Keratinocyte (primary cell): ENCODE measurements at regions not wholly inside any gene's neighbourhood (a gene's known extent, or its start where the extent isn't known, plus 50 kb on each side); places are given as distances from the start of the nearest gene placed in this dataset.

Experiments
- DNase-seq: peaks from one replicate; pipeline ENCODE4 v3.0.0-alpha.2; 2011; ENCODE audit warnings: low read depth, missing footprints, low spot score
- FAIRE-seq: peaks from 2 replicates; lab custom pipeline; 2011; peaks lifted over from hg19 to GRCh38; lab: Jason Lieb, UNC
- H2AFZ ChIP-seq: 2 replicates; pipeline ENCODE4 v1.6.0; 2012; ENCODE audit warnings: low read length, control low read depth, inconsistent platforms; ENCODE audit not compliant: control insufficient read depth
- H3K27ac ChIP-seq: 2 replicates; pipeline ENCODE4 v1.5.1; 2011; ENCODE audit warnings: low read length; ENCODE audit not compliant: control insufficient read depth, insufficient read depth
- H3K27me3 ChIP-seq: 3 replicates; pipeline ENCODE4 v1.6.0; 2011; ENCODE audit warnings: low read length; ENCODE audit not compliant: control insufficient read depth, insufficient read depth; ENCODE audit errors: extremely low read depth
- H3K36me3 ChIP-seq, 2 experiments: 2 replicates in 1 of 2; 3 replicates in 1 of 2; pipeline ENCODE4 v1.5.1; 2011; ENCODE audit warnings: low read length in 2 of 2, mild to moderate bottlenecking in 1 of 2; ENCODE audit not compliant: control insufficient read depth in 2 of 2, insufficient read depth in 2 of 2; ENCODE audit errors: extremely low read depth in 1 of 2
- H3K4me1 ChIP-seq: 3 replicates; pipeline ENCODE4 v1.5.1; 2011; ENCODE audit warnings: low read length; ENCODE audit not compliant: control insufficient read depth, insufficient read depth; ENCODE audit errors: extremely low read depth
- H3K4me2 ChIP-seq: 3 replicates; pipeline ENCODE4 v1.6.0; 2011; ENCODE audit warnings: low read depth, low read length; ENCODE audit not compliant: control insufficient read depth, insufficient read depth; ENCODE audit errors: extremely low read depth
- H3K4me3 ChIP-seq, 3 experiments: fragments of 200-600 bp in 1 of 3; sonication (generic) in 1 of 3; 2 replicates in 2 of 3; 3 replicates in 1 of 3; pipeline ENCODE4 v1.5.1; 2011 to 2016; ENCODE audit warnings: low read length in 3 of 3, mild to moderate bottlenecking in 3 of 3, control low read depth in 2 of 3, inconsistent platforms in 1 of 3, low read depth in 1 of 3, mixed read lengths in 1 of 3, mixed run types in 1 of 3, moderate library complexity in 1 of 3; ENCODE audit not compliant: control insufficient read depth in 2 of 3, insufficient read depth in 2 of 3; ENCODE audit errors: extremely low read depth in 1 of 3
- H3K79me2 ChIP-seq: 2 replicates; pipeline ENCODE4 v1.6.0; 2012; ENCODE audit warnings: low read length; ENCODE audit not compliant: control insufficient read depth, insufficient read depth
- H3K9ac ChIP-seq: 3 replicates; pipeline ENCODE4 v1.6.0; 2011; ENCODE audit warnings: low read length; ENCODE audit not compliant: control insufficient read depth, insufficient read depth; ENCODE audit errors: extremely low read depth
- H3K9me1 ChIP-seq: 3 replicates; pipeline ENCODE4 v1.6.0; 2011; ENCODE audit warnings: low read length; ENCODE audit not compliant: control insufficient read depth, insufficient read depth; ENCODE audit errors: extremely low read depth
- H3K9me3 ChIP-seq: 2 replicates; pipeline ENCODE4 v1.5.1; 2012; ENCODE audit warnings: low read depth, low read length; ENCODE audit not compliant: control insufficient read depth
- H4K20me1 ChIP-seq: 3 replicates; pipeline ENCODE4 v1.6.0; 2011; ENCODE audit warnings: low read length; ENCODE audit not compliant: control insufficient read depth, insufficient read depth; ENCODE audit errors: extremely low read depth
- EZH2 ChIP-seq: IDR thresholded peaks from one replicate; pipeline ENCODE4 v1.6.1; 2012; ENCODE audit warnings: inconsistent platforms, mild to moderate bottlenecking, low read length, moderate library complexity
- dilution Hi-C: fragments of 300-500 bp; cut with MboI; formaldehyde crosslinking; loops from one replicate; pipeline ENCODE4 v1.7.0; 2020; ENCODE audit warnings: low sequenced_read_pairs; ENCODE audit not compliant: extremely low pct_ligation_motif_present
- TF ChIP-seq, protein P1 (sequence below), 3 experiments: IDR thresholded peaks in 1 of 3; conservative IDR thresholded peaks in 1 of 3; optimal IDR thresholded peaks in 1 of 3; 2 replicates in 2 of 3; 3 replicates in 1 of 3; pipeline versions ENCODE3 to v1.5.1; 2011; ENCODE audit warnings: low read length in 3 of 3, mild to moderate bottlenecking in 3 of 3, moderate library complexity in 2 of 3, control low read depth in 1 of 3, inconsistent platforms in 1 of 3; ENCODE audit not compliant: insufficient read depth in 2 of 3; ENCODE audit errors: extremely low read depth in 1 of 3

GRCh38 chr2:186405842-186406241 is 80.2 kb upstream of the ZC3H15 start:
- H3K4me1 ChIP-seq: no peaks in the 10 kb centered on the region
- H3K4me3 ChIP-seq: no peak overlapping the region
- H4K20me1 ChIP-seq: no peaks in the 10 kb centered on the region
- H3K27ac ChIP-seq: no peak overlapping the region
- no peaks in the 10 kb centered on the region for H3K79me2 ChIP-seq
- dilution Hi-C loops: no loop called here
- H3K36me3 ChIP-seq: no peaks in the 10 kb centered on the region
- H3K9ac ChIP-seq: no peak overlapping the region
- no peaks in the 10 kb centered on the region for H3K9me3 ChIP-seq
- no peak overlapping the region for H3K4me2 ChIP-seq
- DNase-seq: no peak
- H3K27me3 ChIP-seq: no peaks in the 10 kb centered on the region
- H2AFZ ChIP-seq: no peak overlapping the region
- FAIRE-seq: no peak
- H3K9me1 ChIP-seq: no peaks in the 10 kb centered on the region
- TF ChIP-seq, protein P1, sequence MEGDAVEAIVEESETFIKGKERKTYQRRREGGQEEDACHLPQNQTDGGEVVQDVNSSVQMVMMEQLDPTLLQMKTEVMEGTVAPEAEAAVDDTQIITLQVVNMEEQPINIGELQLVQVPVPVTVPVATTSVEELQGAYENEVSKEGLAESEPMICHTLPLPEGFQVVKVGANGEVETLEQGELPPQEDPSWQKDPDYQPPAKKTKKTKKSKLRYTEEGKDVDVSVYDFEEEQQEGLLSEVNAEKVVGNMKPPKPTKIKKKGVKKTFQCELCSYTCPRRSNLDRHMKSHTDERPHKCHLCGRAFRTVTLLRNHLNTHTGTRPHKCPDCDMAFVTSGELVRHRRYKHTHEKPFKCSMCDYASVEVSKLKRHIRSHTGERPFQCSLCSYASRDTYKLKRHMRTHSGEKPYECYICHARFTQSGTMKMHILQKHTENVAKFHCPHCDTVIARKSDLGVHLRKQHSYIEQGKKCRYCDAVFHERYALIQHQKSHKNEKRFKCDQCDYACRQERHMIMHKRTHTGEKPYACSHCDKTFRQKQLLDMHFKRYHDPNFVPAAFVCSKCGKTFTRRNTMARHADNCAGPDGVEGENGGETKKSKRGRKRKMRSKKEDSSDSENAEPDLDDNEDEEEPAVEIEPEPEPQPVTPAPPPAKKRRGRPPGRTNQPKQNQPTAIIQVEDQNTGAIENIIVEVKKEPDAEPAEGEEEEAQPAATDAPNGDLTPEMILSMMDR (optimal IDR thresholded peaks at IDR 0.05 in 1 of 3, IDR thresholded peaks at IDR 0.05 in 1 of 3, conservative IDR thresholded peaks at IDR 0.05 in 1 of 3; ENCODE audit: extremely low read depth in 1 of 3, insufficient read depth in 2 of 3, low read length in 3 of 3): no peak
- TF ChIP-seq EZH2: no peak

DNA sequence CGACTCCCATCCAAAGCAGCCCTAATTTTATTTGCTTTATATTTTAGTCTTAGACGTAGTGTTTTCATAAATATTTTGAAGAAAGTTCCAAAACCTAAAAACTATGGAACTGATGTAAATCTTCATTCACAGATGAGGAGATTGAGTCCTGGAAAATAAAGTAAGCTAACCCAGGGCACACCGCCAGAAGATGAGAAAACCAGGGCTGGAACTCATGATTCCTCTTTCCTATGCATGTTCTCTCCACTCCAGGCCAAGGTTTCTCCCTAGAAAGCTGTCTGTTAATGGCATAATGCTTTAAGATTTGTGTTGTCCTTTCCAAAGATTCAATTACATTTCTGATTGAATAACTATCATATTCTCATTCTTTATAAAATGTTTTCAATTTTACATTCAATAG is 78.4 kb upstream of the ZC3H15 start:
- Histone ChIP-seq H3K79me2 (no peaks in the 10 kb centered on the region), H3K4me3 (no peak overlapping the region), H3K36me3 (no peaks in the 10 kb centered on the region), H3K4me1 (no peaks in the 10 kb centered on the region), H2AFZ (no peak overlapping the region), H3K9me1 (no peaks in the 10 kb centered on the region), H3K27me3 (no peaks in the 10 kb centered on the region), H4K20me1 (no peaks in the 10 kb centered on the region), H3K27ac (no peak overlapping the region), H3K9ac (no peak overlapping the region), H3K4me2 (no peak overlapping the region), H3K9me3 (no peaks in the 10 kb centered on the region)
- FAIRE-seq: no peak
- DNase-seq: no peak
- TF ChIP-seq, protein P1 (optimal IDR thresholded peaks at IDR 0.05 in 1 of 3, IDR thresholded peaks at IDR 0.05 in 1 of 3, conservative IDR thresholded peaks at IDR 0.05 in 1 of 3; ENCODE audit: extremely low read depth in 1 of 3, insufficient read depth in 2 of 3, low read length in 3 of 3): no peak
- TF ChIP-seq EZH2: no peak
- dilution Hi-C loops: no loop called here
